GM19328 (cell line): ENCODE measurements at regions not wholly inside any gene's neighbourhood (a gene's known extent, or its start where the extent isn't known, plus 50 kb on each side); places are given as distances from the start of the nearest gene placed in this dataset.
"Not testable (repeated sequence)": the region's sequence is repeated elsewhere in the genome, so short reads cannot be mapped to it uniquely, and the experiment has no call there.

ENCODE experiments used
- ATAC-seq: cut with Tn5 transposase; IDR thresholded peaks from one replicate; pipeline ENCODE4 v1.9.1; 2021; ENCODE audit warnings: mild to moderate bottlenecking, moderate library complexity; ENCODE audit not compliant: unreplicated experiment

DNA sequence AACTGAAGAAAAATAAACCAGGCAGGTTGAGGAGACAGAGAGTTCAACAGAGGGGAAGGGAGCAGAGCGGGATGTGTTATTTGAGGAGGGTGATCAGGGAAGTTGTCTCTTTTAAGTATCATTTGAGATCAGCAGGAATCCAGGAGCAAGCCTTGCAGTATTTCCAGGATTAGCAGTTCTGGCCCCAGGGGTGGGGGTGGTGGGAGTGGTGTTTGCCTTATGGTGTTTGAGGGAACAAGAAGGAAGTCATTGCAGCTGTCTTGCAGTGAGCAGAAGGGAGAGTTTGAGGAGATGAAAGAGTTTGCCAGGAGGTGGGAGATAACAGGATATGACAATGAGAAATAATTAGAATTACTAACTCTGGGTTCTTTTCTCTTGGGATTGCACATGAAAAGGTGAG lies 418.6 kb downstream of the NELL2 start:
- ATAC-seq: no peak

DNA sequence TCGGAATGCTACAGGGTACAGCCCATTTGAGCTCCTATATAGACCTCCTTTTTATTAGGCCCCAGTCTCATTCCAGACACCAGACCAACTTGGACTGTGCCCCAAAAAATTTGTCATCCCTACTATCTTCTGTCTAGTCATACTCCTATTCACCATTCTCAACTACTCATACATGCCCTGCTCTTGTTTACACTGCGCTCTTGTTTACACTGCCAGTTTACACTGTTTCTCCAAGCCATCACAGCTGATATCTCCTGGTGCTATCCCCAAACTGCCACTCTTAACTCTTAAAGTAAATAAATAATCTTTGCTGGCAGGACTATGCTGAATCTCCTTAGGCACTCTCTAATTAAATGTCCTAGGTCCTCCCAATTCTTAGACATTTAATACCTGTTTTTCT lies 421.2 kb downstream of the NELL2 start:
- not testable (repeated sequence) for ATAC-seq

DNA sequence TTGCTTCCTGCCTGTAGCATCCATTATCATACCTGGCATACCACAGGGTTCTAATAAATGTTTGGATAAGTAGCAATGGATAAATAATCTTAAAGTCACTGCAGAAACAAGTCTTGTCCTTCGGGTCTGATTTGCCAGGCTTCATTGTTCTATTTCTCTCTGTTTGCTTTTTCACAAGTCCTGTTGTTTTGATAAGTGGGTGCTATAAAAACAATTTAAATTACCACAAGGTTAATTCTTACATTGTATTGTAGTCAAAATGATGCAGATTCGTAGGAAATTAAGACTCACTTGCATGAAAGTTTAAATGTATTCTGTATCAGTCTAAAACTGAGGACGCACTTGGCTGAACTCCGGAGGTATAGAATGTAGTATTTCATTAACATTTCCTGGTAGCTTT lies 429.9 kb downstream of the NELL2 start:
- no peak for ATAC-seq

DNA sequence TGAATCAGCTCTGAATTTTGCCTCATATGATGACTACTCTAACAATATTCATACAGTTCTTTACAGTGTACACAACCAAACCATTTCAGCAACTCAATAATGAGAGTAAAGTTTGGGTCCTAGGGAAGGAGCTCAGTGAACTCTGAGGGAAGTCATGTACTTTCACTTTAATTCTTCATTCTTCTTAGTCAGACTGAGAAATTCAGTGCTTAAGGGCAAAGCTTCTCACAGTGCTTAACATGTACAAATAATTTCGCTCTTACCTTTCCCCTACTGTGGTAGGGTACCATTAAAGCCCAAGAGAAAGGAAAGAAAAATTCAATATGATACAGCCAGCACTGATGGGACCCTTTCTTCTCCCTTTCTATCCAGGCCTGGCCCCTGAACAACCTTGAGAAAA lies 435.0 kb downstream of the NELL2 start:
- ATAC-seq: peak; percentile 54
